Prostate gland (tissue), 2 donors: ENCODE measurements at regions not wholly inside any gene's neighbourhood (a gene's known extent, or its start where the extent isn't known, plus 50 kb on each side); places are given as distances from the start of the nearest gene placed in this dataset.

Experiments used
- DNase-seq: peaks from one replicate; pipeline ENCODE4 v3.0.0-alpha.2; 2019; ENCODE audit warnings: low spot score
- H3K27ac ChIP-seq, 2 donors: fragments of 200-600 bp; sonication (generic); 2 replicates each; pipeline ENCODE4 v1.5.1; 2017 to 2019
- H3K27me3 ChIP-seq: fragments of 200-600 bp; sonication (generic); replicated peaks from 2 replicates; pipeline ENCODE4 v1.5.1; 2019; ENCODE audit not compliant: insufficient read depth
- H3K36me3 ChIP-seq, 2 donors: fragments of 200-600 bp; sonication (generic); 1 replicate in 1 of 2; 2 replicates in 1 of 2; pipeline versions ENCODE4 v1.5.1 to v1.8.1; 2017 to 2019
- H3K4me1 ChIP-seq: fragments of 200-600 bp; sonication (generic); replicated peaks from 2 replicates; pipeline ENCODE4 v1.5.1; 2019
- H3K4me3 ChIP-seq, 2 donors: fragments of 200-600 bp; sonication (generic); 2 replicates each; pipeline ENCODE4 v1.5.1; 2017 to 2019
- H3K9me3 ChIP-seq: fragments of 200-600 bp; sonication (generic); 2 replicates; pipeline ENCODE4 v1.5.1; 2017
- CTCF ChIP-seq, 4 experiments: fragments of 200-600 bp in 2 of 4; fragments of 450-650 bp in 2 of 4; sonication (generic) in 2 of 4; IDR thresholded peaks; 1 replicate in 3 of 4; 2 replicates in 1 of 4; pipeline ENCODE4 v1.5.1; 2016 to 2019; ENCODE audit warnings: antibody characterized with exemption in 4 of 4, mild to moderate bottlenecking in 2 of 4, moderate library complexity in 2 of 4
- POLR2A ChIP-seq: fragments of 450-650 bp; IDR thresholded peaks from one replicate; pipeline ENCODE4 v1.6.1; 2016; ENCODE audit warnings: antibody characterized with exemption, mild to moderate bottlenecking
- POLR2AphosphoS5 ChIP-seq: sonication (generic); formaldehyde crosslinking; IDR thresholded peaks from one replicate; pipeline ENCODE4 v1.6.1; 2017; ENCODE audit warnings: antibody characterized with exemption
- WGBS: methylation state at CpG from one replicate; pipeline ENCODE4 v1.1.5; 2018; 5-methylcytosine and 5-hydroxymethylcytosine counted together
- intact Hi-C: fragments of 100-400 bp; cut with DNase I; formaldehyde crosslinking; loops from one replicate; pipeline ENCODE4 v1.14.2; 2022

- 35% methylated on average over 5 of the region's 5 CpGs for WGBS
- no peak for DNase-seq
- Histone ChIP-seq H3K27ac (no peak overlapping the region), H3K9me3 (no peaks in the 10 kb centered on the region), H3K27me3 (no peaks in the 10 kb centered on the region), H3K4me3 (no peak overlapping the region), H3K36me3 (no peaks in the 10 kb centered on the region), H3K4me1 (no peaks in the 10 kb centered on the region)
- TF ChIP-seq POLR2A (no peak), POLR2AphosphoS5 (no peak), CTCF (IDR thresholded peaks at IDR 0.05) (no peak)
- intact Hi-C loops, result no loop called here
Measured at GRCh38 chr7:106731187-106731586, 70.2 kb upstream of the CCDC71L start.

GRCh38 chr7:106731646-106732444 lies 70.9 kb upstream of the CCDC71L start:
- Histone ChIP-seq H3K27ac (no peak overlapping the region), H3K4me3 (no peak overlapping the region), H3K27me3 (no peaks in the 10 kb centered on the region), H3K4me1 (no peaks in the 10 kb centered on the region), H3K36me3 (no peaks in the 10 kb centered on the region), H3K9me3 (no peaks in the 10 kb centered on the region)
- WGBS, result 51% methylated on average over 7 of the region's 7 CpGs
- TF ChIP-seq CTCF (IDR thresholded peaks at IDR 0.05), result no peak
- TF ChIP-seq POLR2A, result no peak
- TF ChIP-seq POLR2AphosphoS5, result no peak
- intact Hi-C loops, result no loop called here
- no peak for DNase-seq

GRCh38 chr7:106735637-106736036 lies 74.7 kb upstream of the CCDC71L start:
- intact Hi-C loops, result loop anchor here (2.0 to 5.0 kb wide), 3 partner anchors 77 to 559 kb away; no protein-coding TSS in a partner anchor
- Histone ChIP-seq H3K4me1 (no peaks in the 10 kb centered on the region), H3K27ac (no peak overlapping the region), H3K27me3 (no peaks in the 10 kb centered on the region), H3K4me3 (no peak overlapping the region), H3K9me3 (no peaks in the 10 kb centered on the region), H3K36me3 (no peaks in the 10 kb centered on the region)
- 100% methylated on average over 1 of the region's 1 CpG for WGBS
- DNase-seq, result no peak
- no peak for TF ChIP-seq POLR2A
- no peak for TF ChIP-seq POLR2AphosphoS5
- TF ChIP-seq CTCF (IDR thresholded peaks at IDR 0.05), result no peak

GRCh38 chr7:106736123-106736507 lies 75.2 kb upstream of the CCDC71L start:
- no peaks in the 10 kb centered on the region for H3K27me3 ChIP-seq
- TF ChIP-seq POLR2AphosphoS5, result no peak
- TF ChIP-seq CTCF (IDR thresholded peaks at IDR 0.05), result no peak
- no peak for TF ChIP-seq POLR2A
- intact Hi-C loops, result loop anchor here (2.0 to 5.0 kb wide), 3 partner anchors 77 to 559 kb away; no protein-coding TSS in a partner anchor
- 91% methylated on average over 3 of the region's 3 CpGs for WGBS
- no peaks in the 10 kb centered on the region for H3K9me3 ChIP-seq
- H3K27ac ChIP-seq, result no peak overlapping the region
- H3K4me3 ChIP-seq, result no peak overlapping the region
- DNase-seq, result no peak
- H3K4me1 ChIP-seq, result no peaks in the 10 kb centered on the region
- H3K36me3 ChIP-seq, result no peaks in the 10 kb centered on the region
